ENCODE measurements at regions not wholly inside any gene's neighbourhood (a gene's known extent, or its start where the extent isn't known, plus 50 kb on each side); places are given as distances from the start of the nearest gene placed in this dataset.
"Not testable (repeated sequence)": the region's sequence is repeated elsewhere in the genome, so short reads cannot be mapped to it uniquely, and the experiment has no call there.

DNA sequence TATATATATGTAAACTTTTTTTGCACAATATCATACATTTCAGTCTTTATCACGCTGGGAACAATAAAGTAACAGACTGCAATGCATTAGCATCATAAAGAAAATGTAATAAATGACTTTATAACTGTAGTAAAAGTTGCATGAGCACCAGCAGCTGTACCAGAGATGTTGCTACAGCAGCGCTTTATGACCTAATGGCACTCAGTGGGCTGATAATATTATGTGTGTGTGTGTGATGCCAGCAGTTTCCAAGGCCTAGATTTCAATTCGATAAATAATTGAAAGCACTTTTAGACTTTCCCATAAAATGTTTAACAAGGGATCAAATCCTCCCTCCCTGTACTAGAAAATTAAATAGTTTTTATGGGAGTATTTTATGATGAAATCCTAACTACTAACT, 367.6 kb upstream of the AGA start:
- DNase-seq, result peak; percentile 29

DNA sequence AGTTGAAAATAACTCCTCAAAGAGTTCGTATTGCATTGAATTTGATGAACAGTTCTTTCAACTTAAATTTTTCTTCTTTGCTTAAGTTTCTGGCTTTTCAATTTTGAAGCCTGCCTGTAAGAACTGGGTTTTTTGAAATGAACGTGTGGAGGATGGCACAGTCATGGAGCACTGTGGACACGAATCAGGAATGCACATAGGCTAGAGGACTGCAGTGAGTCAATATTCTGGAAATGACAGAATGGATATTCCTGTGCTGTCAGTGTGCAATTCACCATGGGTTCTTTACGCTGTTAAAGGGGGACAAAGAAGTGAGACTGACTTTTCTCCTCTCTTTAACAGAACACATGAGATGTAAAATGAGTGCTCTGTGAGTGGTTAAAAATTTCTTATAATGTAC, 368.0 kb upstream of the AGA start:
- DNase-seq, result peak; percentile 44

DNA sequence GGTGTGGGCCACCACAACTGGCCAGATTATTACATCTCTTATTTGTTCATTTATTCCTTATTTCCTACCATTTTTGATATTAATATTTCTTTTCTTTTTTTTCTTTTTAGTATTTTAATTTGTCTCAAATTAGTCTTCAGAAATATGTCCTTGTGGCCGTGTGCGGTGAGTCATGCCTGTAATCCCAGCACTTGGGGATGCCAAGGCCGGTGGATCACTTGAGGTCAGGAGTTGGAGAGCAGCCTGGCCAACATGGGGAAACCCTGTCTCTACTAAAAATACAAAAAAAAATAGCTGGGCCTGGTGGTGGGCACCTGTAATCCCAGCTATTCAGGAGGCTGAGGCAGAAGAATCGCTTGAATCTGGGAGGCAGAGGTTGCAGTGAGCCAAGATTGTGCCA, 376.2 kb upstream of the AGA start:
- not testable (repeated sequence) for DNase-seq

DNA sequence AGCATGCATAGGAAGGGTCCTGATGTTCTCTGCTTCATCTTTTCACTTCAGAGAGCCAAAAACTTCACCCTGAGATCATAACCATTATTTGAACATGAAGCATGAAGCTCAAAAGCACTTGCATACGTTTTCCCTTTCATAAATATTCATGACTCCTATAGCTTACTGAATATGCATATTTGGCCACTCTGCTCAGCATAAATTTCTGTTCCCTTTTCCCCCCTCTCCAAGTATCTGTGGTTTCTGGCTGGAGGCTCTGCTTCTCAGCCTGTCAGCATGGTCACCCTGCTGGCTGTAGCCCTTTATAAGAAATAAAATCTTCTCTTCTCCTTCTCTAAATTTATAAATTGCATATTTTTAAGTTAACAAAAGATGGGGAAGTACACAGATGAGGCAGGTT, 384.7 kb upstream of the AGA start:
- DNase-seq, result no peak

DNA sequence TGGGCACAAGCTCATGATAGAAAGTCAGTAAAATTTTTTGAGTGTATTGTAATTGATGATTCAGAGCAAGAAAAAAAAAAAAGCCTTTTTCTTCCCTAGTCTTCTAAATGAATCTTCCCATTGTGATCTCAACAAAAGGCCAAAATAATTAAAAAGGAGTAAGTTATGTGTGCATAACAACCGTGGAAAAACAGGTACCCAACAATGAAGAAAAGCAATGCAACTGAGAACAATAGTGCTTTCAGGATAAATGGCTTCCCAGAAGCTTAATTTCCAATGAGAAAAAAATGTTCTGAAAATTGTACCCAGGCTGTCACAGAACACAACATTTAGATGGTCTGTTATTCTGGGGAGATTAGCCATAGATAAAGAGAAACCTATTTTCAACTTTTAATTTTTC, 399.0 kb upstream of the AGA start:
- DNase-seq, result peak; percentile 5

DNA sequence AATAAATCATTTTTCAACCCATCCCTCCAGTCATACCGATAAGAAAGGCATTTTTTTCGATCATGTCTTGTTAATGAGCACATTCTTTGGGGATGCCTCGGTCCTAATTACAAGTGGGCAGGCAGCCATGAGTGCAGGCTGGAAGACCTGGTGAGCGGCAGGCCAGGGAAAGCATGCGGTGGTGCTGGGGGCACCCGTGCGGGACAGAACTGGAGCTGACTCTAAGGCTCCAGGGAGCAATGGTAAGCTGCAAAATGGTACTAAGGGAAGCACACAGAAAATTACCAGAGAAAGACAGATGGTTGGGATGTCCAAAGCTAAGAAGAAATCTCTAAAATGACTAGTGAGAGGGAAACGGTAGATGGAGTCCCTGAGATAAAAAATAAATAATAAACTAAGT, 411.0 kb upstream of the AGA start:
- DNase-seq, result no peak

DNA sequence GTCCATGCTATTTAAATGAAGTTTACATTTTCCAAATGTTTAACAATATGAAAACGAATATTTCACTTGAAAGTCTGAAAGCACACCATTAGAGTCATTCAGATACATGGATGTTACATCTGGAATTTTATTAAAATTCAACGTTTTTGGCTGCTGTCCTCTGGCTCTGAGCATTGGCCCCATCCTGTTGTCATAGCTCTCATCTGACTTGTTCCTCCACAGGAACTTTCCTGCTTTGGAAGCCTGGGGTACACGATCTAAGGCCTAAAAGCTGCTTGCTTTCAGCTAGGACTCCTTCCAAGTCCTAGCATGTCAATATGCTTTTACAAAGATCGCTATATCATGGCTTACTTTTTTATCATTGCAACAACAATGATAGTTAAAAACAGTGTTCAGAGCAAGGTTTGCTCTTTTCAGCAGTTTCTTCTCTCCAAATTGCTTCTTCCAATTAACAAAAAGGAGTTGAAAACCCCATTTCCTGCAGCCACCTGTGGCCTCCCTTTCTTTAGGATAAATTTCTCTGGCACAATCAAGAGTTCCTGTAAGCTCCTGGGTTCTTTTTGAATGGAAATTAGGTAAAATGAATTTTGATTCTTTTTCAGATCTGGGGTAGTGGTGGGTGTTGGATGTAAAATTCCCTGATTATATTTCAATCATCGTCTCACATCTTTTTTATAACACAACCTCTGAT, 413.4 kb upstream of the AGA start:
- DNase-seq, result peak; percentile 11

DNA sequence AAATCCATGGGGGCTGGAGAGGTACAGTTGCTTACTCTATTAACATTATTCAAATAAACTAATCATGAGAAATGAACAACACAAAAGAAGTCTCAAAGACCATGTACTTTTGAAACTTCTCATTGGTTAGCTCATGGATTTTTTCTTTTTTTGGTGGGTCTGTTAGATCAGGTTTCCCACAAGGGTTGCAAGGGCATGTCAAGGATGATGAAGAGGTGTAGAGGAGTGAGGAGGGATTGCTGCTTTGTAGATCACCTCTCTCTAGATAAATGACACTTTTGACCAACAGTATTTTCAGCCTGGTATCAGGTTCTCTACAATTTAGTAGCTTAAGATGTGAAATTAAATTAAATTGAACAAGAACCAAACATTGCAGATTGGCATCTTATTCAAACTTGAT, 417.9 kb upstream of the AGA start:
- no peak for DNase-seq

DNA sequence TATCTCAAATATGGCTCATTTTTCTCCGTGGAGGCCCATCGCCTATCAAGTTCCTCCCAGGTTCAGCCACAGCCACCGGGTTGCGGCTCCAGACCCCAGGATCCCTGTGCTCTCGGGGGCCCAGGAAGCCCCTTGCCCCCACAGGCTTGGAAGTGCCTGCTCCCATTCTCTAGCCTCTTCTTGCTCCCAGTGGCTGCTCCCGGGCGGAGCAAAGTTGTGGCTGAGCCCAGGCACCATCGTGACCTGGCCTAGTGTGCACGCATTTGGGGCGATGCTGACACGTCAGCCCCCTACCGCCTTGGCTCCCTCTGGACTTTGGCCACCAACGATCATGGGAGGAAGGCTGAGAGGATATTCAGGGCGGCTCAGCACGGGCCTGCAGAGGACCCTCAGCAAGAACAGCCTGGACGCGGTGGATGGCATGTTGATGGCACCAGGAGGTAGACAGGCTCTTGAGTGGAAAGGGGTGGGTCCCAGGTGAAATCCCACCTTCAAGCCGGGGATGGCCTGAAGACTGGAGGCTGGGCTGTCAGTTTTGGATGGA, 419.4 kb upstream of the AGA start:
- DNase-seq, result no peak

DNA sequence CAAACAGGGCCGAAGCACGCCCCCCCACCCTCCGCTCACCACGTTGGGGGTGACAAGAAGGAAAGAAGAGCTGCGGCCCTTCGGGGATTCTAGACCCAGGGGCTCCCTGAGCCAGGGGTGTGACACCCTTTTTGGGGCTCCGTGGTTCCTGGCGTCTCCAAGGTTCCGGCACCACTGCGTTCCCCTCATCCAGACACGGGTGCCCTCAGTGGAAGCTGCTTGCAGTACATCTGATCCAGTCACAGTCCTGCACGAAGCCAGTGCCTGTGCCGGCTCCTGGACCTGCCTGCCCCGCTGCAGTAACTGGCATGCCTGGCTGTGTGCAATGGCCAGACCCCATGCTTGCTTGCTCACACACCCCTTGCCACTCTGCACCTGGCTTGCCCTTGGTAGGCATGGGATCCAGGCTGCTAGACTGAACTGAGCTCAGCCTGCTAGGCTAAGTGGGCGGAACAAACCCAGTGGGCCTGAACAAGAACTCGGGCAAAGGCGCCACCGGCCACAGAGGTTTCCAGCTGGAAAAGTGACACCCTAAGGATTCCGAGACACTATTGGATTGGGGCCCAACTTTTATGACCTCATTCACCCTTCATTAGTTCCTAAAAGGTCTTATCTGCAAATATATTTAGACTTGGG, 420.4 kb upstream of the AGA start:
- no peak for DNase-seq

DNA sequence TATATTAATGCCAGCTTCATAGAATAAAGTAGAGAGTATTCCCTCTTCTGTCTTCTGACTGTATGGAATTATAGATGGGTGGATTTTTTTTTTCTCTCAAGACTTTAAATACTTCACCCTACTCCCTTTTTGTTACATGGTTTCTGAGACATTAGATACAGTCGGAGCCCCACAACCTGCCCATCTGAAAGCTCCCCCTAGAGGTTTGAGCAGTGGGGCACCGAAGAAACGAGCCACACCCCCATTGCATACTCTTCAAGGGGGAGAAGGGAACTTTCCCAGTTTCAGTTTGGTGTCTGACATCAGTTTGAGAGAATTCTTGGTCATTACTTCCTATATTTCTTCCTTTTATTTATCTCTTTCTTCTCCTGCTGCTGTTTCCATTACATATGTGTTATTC, 437.6 kb upstream of the AGA start:
- no peak for DNase-seq

DNA sequence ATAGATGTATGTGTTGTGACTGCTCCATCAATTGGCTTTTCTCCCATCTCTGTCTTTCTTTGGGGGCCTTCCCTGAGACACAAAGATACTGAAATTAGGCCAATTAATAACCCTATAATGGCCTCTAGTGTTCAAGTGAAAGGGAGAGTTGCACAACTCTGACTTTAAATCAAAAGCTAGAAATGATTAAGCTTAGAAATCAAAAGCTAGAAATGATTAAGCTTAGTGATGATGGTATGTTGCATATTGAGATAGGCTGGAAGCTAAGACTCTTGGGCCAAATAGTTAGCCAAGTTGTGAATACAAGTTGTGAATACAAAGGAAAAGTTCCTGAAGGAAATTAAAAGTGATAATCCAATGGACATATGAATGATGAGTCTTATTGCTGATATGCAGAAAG, 452.9 kb upstream of the AGA start:
- DNase-seq, result no peak

DNA sequence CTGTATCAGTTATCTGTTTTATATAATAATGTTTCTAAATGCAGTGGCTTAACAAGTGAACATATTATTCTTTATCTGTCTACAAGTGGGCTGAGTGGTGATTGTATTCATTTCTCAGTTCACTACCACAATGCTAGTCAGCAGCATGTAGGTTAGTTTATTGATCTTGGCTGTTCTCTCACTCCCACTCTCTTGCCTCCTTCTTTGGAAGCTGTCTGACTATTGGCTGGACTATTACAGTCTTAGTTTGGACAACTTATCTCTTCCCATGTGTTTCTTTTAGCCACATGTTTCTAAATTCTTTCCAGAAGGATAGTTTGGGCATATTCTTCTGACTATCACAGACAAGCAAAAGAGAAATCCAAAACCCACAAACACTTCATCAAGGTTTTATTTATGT, 459.5 kb upstream of the AGA start:
- DNase-seq, result no peak

DNA sequence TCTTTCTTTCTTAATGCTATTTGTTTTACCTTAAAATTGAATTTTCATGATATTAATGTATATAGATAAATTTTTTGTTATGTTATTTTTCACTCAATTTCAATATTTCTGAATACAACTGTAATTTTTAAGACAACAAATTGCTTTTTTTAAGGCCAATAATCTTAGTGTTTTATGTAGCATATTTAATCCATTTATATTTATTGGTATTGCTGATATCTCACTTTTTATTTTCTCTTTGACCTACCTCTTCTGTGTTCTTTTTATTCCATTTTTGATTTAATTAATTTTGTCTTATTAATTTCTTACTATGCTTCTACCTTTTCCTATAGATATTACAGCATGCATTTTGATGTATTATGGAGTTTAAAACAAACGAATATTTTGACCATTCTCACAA, 460.1 kb upstream of the AGA start:
- no peak for DNase-seq

DNA sequence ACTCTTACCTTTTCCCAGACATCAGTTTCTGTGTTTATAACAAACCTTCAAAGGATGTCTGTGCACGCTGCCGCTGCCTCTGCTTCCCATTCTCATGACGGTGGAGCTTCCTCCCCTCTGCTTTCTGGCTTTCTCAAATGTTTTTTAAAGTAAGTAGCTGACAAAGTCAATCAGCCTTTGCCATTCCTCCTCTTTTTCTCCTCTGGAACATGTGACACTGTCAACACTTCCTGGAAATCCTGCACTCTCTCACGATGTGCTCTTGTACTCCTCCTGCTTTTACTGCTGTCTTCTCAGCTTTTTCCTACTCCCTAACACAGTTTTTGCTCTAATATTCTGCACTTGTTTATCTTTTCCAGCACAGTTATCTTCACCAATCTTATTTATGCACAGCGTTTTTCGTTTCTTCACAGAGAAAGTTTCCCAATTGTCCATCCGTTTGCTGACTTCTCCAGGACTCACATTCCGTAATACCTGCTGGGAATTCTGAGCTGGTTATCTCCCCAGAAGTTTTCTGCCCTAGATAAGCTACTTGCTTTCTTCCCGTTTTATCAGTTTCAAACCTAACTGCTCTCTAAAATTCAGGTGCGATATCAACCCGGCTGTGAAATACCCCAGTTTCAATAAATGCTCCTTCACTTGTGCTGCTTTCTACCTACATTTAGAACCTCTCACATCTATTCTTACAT, 465.6 kb upstream of the AGA start:
- DNase-seq, result no peak

DNA sequence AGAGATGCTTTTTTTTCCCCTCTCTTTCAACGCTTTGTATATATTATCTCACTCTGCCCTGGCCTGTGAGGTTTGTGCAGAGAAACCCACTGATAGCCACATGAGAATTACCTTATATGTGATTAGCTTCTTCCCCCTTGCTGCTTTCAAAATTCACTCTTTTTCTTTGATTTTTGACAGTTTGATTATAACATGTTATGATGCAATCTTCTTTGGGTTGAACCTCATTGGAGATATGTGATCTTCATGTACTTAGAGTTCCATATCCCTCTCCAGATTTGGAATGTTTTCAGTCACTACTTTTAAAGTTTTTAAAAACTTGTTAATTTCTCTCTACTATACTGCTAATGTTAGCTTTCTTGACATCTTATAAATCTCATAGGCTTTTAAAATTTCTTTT, 479.5 kb upstream of the AGA start:
- no peak for DNase-seq

DNA sequence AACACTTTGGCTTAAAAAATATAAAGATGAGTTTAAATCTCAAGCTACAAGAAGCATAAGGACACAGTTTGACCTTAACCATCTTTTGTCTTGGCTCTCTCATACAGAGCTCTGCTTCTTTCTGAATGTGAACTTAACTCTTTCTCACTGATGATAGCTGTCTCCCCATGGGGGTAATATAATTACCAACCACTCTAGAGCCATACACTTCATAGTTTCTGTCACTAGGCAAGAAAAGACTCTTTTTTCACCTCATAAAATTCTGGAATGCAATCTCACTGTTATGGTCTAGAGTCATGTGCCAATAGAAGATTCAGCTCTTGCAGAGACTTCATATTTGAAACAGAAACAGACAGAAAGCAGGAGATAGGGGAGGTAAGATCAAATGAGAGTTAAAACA, 481.7 kb upstream of the AGA start:
- no peak for DNase-seq

DNA sequence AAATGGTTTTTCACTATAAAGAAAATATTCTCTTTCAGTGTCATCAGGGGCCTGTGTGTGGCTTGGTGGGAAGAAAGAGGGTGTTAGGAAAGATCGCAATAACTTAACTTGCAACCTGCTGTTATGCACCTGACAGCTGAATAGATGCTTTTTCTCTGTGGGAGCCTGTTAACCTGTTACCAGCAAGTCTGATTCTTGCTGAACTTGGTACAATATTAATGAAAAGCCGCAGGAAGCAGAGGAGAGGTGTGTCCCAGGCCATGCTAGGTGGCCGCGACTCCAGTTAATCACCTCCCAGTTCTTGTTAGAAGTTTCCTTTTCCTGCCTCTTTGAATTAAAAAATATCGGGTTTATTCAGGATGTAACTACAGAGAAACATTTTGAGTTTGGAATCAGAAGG, 494.8 kb upstream of the AGA start:
- no peak for DNase-seq

DNA sequence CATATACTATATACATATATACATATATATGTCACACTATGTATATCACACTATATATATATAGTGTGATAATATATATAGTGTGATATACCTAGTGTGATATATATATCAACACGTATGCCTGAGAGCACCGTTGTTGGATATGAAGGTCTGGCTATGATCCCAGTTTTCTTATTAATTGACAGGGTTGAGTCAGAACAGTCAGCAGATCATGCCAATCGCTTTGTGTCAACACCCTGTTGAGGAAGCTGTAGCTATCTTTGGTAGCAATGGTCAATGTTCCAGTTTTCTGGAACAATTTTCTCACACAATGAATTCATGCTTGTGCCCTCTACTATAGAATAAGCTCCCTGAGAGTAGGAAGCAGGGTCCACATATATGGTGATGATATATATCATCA, 496.0 kb upstream of the AGA start:
- no peak for DNase-seq

DNA sequence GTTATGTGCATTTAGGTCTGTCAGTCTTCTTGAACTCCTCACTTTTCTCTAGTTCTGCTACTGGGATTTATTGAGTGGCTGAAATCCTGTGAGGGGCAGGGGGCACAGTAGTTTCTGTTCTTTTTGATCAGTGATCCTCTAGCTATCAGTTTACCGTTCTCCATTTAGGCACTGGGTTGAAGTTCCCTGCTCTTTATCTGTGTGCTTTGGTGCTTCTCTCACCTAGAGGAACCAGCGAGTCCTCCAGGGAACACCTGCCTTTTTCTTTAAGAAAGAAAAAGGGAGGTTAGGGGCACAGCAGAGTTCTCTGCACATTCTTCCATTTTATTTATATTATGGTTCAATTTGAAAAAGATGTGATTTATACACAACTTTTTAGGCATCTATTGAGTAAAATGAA, 503.0 kb upstream of the AGA start:
- DNase-seq, result no peak

DNA sequence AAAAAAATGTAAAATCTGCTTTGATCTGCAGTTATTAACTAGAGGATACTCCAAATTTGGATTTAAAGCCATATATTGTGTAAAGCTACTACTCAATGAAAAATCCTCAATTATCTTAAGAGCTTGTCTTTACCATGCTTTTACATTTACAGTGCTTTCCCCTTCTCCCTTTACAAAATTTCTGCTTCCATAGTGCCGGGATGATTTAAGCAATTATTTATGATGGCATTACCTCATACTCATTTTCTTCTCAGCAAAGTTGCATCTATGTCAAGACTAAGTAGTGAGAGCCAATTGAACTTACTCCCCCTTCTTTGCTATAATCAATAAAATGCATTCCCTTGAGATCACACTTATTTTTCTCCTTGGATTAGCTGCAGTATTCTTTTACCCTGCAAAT, 505.4 kb upstream of the AGA start:
- peak; percentile 17 for DNase-seq

DNA sequence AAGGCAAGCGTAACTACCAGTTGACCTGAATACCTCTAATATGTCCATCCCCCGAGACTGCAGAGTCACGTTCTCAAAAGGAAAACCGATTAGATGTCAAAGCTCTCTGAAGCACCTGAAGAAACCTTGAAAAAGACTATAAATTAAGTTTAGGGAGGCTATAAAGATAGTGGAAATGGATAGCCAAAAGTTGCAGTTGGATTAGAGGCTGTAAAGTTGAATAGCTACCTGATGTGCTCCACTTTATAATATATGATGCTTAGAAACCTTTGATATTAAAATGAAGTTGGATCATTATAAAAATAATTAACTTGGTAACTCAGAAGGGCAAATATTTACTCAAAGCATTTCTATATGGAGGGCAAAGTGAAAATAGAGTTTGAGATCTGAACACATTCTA, 506.6 kb upstream of the AGA start:
- DNase-seq, result no peak

DNA sequence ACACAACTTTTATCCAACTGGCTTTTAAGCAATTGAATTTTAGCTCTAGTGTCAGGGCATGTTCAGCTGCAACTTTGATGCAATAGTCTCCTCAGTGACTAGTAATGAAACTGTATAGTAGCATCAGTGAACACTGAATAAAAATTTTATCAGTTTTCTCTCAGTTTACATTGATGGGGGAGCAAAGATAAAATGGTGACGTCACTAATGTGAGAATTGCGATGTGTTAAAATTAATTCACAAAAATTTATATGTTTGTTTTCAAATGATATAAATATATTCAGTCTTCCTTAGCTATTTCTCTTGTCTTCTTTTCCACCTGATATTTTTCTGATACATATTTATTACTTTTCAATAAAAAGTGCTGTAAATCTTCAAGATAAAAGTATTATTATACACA, 508.8 kb upstream of the AGA start:
- DNase-seq, result no peak

DNA sequence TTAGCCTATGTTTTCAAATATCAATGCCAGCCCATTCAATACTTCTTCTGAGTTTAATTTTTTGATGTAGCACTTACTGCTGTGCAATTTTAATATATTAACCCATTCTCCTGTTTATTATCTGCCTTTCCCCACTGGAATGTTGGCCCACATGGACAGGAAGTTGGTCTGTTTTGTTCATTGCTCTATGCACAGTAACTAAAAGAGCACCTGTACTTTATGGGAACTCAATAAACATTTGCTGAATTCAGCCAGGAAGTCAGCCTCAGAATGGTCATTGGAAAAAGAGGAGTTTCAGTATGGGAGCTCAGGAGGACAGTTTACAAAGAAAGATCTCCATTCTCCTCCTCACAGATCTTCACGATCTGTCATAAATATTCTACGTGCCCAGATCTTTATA, 510.5 kb upstream of the AGA start:
- DNase-seq, result no peak
